HG03520 (cell line): ENCODE measurements at regions not wholly inside any gene's neighbourhood (a gene's known extent, or its start where the extent isn't known, plus 50 kb on each side); places are given as distances from the start of the nearest gene placed in this dataset.

Source experiments
- ATAC-seq: cut with Tn5 transposase; IDR thresholded peaks from one replicate; pipeline ENCODE4 v1.9.1; 2021; ENCODE audit warnings: mild to moderate bottlenecking, moderate library complexity; ENCODE audit not compliant: unreplicated experiment

DNA sequence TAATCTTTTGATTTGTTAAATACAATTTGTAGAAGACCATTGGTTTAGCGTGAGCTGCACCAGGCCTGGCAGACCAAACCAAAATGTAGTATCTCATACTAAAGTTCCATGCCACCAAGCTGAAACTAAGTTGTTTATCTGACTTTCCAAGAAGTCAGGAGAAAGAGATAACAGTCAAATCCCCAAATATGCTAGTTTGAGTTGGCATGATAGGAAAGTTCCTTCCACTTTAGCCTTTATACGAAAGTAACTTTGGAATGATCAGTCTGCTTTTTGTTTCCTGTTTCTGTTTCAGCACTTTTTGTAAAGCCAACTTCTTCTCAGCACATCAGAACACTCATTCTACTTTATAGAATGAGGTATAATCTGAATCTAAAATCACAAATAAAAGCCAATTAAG lies 449.2 kb downstream of the GRXCR1 start:
- no peak for ATAC-seq

DNA sequence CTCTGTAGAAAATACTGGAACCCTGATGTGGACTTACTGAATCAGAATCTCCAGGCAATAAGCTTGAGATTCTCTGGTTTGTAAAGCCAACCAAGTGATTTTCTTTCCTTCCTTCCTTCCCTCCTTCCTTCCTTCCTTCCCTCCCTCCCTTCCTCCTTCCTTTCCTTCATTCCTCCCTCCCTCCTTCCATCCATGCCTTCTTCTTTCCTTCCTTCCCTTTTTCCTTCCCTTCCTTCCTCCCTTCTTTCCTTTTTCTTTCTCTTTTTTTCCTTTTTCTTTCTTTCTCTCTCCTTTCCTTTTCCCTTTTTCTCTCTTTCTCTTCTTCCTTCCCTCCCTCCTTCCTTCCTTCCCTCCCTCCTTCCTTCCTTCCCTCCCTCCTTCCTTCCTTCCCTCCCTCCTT lies 450.8 kb downstream of the GRXCR1 start:
- no peak for ATAC-seq

DNA sequence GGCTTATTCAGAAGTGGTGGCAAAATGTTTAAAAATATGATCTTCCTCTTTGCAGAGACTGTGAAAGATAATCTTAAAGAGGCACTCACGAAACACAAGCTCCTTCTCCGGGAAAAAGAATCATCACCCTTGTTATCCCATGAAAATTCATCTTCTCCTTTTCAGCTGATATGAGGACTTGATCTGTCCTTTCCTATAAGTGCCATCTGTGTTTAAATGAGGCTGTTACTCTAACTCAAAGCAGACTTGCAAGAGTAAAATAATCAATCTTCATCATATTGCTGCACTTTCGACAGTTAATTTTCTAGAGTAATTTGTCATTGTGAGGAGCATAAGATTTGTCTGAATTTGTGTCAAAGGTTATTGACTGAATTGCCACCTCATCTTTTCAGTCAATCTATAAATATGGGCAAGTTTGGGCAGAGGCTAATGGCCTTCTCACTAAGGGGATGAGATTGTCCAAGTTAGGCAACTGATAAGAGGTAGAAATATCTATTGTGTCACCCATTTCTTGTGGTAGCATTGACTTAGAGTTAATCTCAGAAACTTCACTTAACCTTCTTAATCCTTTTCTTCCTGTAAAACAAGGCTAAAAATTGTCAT lies 452.9 kb downstream of the GRXCR1 start:
- ATAC-seq: no peak

DNA sequence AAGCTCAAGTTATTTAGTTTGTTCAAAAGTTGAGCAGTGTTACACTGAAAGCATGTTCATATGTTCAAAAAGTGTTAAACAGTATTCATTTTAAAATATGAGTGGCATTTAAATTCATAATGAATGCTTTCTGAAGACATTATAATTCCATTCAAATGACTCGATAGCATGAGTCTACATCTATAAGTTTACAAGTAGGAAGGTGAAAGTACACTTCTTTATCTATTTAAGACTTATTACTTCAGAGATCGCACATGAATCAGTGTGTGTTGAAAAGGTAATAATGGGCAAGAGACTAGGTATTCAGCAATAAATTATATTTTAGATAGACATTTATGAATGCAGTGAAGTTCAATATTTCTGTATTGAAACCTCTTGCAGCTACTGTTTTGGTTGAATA lies 456.1 kb downstream of the GRXCR1 start:
- no peak for ATAC-seq

DNA sequence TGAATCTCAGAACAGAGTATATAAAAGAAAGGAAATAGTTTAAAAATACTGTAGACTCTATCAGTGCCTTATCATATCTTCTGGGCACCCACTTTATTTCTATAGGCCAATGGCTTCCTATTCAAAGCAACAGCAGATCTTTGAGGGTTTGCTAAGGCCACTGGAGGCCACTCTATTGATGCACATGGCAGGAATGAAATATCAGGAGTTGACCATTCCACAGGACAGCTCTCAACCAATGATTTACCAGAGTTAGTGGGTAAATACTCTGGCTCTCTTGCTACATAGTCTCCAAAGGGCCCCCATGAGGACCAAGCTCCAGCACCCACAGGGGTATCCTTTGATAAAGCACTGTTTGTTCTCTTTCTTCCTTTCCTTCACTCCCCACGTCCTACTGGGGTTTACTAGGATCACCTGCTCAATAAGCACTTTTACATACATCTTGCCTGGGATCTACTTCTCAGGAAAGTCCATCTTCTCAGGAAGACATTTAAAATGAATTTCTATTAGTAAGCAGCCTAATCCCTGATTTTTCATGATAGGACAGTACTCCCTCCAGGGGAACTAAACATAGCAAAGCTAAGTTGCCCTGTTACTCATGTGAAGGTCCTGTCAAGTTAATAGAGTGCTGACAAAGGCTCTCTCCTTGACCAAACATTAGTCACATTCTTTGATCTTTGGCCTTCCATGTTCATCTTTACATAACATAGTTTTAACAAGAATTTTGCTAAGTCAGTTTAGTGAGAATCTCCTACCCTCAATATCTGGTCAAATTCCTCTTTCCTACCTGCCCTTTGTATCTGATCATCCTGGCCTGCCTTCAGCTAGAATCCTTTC lies 459.7 kb downstream of the GRXCR1 start:
- ATAC-seq: no peak

DNA sequence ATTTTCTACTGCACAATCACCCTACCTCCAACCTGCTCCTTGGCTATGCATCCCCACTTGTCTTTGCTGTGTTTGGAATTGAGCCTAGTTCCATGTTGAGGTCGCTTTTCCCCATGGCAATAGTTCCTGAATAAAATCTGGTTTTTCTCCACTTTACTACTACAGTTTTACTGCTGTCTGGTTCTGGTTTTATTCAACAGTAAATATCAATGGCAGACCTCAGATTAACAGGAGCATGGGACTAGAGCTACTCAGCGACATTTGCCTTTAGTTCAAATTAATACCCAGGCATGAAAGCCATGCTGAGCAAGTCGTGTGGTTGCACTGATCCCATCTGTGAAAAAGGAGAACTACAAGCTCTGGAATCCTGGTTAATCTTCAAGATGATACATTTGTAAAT lies 460.3 kb downstream of the GRXCR1 start:
- no peak for ATAC-seq

DNA sequence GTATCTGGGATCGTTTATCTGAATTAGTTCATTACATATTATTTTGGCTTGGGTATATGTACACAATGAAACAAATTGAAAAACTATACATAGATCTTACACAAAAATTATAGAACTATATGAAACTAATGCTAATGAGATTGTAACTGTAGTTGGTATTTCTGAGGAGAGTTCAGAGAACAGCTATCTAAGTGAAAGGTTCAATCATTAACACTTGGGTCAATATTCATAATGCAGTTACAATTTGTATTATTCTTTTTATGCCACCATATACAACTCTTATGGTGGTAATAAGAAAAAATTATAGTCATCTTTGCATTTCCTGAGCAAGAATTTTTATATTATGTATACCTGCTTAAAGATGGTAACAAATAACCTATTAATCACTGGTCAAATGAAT lies 461.0 kb downstream of the GRXCR1 start:
- no peak for ATAC-seq

DNA sequence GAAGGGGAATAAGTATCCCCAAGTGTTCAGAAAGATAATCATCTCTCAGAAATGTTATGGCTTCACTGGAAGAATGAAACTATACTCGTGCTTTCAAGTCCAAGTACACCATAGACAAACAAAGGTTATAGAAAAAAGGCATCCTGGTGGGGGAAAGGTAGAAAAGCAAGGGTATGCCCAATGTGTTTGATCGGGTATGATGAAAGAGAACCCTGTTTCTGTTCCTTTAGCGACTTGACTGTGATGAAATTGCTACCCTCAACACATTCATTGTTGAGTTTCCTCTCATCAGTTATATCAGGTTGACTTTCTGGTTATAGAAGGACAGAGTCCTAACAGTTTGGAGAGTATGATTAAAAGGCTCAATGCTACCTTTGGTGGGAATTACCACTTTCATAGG lies 464.3 kb downstream of the GRXCR1 start:
- no peak for ATAC-seq

DNA sequence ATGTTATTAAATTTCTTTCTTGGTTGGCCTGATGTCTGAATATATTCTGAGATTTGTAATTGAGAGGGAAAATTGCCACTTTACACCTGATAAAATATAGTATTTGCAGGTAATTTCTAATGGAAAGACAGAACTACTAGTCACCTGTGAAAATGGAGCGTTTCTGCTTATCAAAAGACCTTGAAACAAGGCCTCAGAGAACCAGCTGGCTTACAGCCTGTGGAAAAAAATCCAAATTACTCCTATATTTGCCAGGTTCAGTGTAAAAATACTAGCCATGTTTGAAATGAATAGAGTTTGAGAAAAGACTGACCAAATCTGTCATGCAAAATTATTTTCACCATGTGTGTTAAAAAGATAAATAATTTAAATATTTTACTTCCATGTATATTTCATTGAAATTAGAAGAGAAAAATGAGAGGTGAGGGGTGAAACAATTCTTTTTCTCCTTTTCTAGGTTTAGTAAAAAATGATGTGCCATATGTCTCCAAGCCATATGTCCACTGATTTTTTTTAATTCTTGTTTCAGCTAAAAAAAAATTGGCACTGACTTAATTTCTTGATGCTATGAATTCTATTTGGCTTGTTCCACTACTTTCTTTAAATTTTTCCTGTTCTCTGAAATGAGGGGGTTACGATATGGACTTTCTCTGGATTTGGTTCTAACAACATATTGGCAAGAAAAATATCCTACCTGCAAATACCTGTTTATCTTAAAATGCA lies 464.9 kb downstream of the GRXCR1 start:
- no peak for ATAC-seq

DNA sequence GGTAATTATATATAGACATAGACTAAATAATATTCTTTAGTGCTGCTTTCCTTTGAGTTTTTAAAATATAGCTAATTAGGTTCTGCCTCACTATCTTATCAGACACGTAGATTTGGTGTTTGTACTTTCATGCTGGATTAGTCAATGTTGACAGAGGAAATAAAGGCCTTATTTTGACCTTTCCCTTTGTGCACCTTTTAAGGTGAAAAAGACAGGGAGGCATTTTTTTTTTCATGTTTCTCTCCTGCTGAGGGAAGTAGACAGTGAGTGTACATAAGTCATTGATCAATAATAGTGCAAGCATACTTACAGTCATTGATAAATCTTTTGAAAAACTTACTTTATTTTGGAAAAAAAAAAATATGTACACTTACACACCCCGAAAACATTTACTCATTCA lies 467.8 kb downstream of the GRXCR1 start:
- no peak for ATAC-seq

DNA sequence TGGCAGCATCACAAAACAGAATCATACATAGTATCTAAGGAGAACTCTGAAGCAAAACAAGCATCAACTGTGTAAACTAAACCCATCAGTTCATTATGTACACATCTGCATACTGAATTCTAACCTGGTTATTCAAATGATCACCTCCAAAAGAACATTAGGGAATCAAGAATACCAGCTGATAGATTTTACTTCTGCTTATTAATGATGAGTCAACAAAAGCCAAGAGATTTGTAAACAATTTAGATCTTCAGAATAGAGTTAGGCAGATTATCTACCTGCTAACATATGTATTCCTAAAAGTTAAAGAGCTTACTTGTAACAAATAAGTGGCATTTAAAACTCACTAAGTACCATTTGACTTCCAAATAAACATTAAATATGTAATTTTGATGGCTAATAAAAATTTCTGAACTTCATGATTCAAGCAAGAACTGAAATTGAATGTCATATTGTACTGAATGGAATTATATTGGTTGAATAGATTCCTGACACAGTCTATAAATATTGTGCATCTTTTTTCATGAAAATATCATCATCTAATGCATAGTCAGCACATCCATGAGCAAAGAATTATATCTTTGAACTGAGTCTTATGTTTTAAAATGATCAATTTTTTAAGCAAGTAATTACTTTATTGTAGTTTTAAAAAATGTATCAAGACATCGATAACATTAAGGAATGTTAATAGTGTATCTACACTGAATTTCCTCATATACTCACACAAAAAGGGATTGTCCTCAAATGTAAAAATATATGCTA lies 470.5 kb downstream of the GRXCR1 start:
- no peak for ATAC-seq

DNA sequence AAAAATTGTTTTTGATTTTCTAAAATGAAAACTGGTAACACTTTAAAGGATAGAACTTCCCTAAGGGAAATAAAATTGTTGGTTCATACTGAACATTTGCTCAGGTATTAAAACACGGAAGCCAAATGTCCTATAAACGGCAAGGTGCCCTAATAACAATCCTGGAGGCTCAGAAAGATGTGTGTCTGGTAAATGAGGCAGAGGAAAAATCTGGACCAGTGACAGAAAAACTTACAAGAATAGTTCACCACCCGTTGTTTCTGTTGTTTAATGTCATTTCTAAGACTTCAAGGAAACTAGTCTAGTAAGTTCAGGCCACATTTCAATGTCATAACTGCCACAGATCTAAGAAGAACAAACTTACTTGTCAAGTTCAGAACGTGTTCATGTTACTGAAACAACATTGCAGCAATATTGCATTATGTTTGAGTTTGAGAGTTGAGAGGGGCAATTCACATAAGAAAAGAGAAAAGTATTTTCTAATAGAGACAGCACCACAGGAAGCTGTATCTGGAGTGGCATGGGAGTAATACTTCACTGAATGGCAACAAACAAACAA lies 476.6 kb downstream of the GRXCR1 start:
- no peak for ATAC-seq

DNA sequence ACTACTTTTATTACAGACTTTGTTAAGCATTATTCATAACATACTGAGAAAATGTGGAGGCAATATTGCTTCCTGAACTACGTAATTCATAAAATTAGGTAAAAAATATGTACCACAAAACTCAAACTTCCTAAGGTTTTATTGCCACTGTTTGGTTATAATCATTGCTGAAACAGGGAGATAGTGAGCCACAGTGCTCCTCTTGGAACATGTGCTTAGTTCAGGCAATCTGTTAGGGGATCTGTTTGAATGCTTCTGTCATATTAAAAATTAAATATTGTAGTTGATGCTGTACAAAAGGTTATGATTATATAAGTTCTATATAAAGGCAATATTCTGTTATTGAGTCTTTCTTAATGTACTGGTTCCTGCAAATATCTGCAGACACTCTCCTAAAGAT lies 480.7 kb downstream of the GRXCR1 start:
- ATAC-seq: no peak

DNA sequence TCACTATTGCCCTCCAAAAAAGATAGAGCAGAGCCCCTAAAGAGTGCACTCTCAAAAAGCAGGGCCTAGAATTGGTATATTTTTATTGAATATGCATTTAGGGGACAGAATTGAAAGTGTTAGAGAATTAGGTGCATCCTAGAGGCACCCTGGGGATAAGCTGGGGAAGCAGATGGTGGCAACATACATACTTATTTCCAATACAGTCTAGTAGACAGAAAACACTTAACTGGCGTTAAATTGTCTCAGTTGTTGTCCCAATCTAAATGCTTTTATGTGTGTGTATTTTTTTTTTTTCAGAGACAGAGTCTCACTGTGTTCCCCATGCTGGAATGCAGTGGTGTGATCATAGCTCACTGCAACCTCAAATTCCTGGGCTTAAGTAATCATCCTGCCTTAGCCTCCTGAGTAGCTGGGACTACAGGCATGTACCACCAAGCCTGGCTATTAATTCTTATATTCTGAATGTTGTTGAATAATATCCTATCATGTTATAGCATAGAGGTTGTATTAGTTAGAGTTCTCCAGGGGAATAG lies 481.8 kb downstream of the GRXCR1 start:
- ATAC-seq: no peak

DNA sequence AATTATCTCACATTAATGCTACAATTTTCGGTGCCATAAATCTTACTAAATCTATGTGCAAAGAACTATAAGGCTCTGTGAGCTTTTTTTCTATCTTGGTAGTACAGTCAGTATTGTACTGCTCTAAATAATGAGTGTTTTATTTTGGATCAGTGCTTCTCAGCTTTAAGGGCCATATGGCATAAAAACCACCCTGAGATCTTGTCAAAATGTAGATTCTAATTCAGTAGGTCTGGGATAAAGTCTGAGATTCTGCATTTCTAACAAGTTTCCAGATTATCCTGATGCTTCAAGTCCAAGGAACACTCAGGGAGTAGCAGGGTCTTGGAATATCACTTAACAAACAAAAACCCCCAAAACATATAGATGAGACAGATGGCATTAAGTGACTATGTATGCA lies 486.5 kb downstream of the GRXCR1 start:
- ATAC-seq: no peak

DNA sequence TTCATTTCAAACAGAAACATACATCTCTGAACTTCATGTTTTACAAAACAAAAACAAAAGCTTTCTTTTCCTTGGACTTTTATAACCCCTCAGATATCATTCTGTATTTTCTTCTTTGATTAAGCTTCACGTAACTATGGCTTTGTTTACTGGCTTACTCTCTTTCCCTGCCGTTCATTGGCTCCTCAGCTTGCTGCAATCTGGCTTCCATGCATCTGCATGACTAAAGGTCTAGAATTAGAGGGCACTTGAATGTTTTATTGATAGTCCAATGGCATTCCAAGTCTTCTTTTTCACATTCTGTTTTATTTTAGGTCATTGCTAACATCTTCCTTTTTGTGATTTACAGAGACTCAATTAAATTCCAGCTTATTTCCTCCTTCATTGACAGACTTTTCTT lies 487.6 kb downstream of the GRXCR1 start:
- no peak for ATAC-seq

DNA sequence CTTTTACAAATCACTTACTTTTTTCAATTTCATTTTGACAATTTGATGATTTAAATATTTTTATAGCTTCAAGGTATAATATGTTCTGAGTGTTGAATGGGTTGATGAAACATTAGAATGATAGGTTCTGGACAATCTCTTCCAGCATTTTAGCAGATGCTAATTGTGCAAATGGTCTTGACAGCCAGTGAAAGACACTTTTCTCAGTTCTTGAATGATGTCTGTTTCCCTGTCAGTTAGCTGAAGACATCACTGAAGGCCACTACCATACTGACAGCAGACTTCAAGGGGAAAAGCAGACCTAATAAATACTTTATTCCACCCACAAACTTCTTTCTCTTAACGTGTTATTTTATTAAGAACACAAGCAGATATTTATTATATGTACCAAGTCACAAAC lies 498.6 kb downstream of the GRXCR1 start:
- ATAC-seq: no peak

DNA sequence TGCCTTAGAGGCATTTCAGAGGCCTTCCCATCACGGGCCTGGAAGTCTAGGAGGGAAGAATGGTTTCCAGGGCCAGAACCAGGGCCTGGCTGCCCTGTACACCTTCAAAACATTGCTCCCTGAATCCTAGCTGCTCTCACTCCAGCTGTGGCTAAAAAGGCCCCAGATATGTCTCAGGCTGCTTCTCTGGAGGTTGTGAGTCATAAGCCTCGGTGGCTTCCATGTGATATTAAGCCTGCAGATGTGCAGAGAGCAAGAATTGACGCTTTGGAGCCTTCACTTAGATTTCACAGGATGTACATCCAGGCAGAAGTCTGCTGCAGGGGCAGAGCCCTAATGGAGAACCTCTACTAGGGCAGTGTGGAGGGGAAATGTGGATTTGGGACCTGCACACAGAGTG lies 502.5 kb downstream of the GRXCR1 start:
- no peak for ATAC-seq

DNA sequence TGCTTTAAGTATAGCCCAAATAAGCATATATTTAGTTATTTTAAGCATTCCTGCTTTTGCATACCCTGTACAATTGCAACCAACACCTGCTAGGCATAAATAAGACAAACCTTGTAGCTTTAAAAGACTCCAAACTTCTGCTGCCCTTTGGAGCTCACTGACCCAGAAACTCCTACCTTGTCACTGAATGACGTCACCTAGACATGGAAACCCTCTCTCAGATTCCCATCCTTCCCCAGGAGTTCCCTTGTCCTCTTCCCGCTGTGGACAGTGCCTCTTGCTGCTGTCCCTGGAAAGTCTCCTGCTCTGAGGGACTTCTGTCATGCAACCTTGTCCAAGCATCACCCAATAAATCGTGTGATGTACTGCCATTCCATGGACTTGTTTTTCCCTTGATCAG lies 507.2 kb downstream of the GRXCR1 start:
- ATAC-seq: no peak

DNA sequence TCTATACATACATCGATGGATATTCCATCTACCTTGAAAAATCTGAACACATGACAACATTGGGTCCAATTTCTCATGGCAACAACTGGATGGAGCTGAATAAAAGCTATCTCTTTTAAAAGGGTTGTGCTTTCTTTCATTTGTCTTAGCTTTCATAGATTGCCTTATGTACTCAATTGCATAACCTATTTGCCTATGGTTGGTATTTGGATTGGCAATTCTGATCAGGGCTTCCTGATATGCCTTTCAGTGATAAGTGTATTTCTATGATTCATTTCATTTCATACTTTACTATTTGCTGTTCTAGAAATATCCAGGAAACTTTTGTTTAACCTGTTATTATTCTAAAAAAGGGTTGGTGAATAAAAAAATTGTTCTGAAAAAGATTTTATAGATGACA lies 509.9 kb downstream of the GRXCR1 start:
- no peak for ATAC-seq

DNA sequence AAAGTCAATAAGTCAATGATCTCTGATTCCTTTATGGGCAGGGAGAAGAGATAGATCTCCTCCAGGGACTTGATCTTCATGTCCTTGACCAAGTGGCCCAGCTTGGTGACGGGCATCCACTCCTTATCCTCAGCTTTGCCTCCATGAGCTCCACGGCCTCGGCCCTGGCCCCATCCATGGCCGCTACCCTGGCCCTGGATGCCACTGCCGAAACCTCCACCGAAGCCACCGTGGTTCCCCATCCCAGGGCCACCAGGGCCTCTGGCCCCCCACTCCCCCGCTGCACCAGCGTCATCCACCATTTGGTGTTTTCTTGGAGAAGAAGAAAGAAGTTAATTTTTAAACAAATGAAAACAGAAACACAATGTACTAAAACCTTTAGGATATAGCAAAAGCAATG lies 518.1 kb downstream of the GRXCR1 start:
- ATAC-seq: no peak
